ENCODE measurements at regions not wholly inside any gene's neighbourhood (a gene's known extent, or its start where the extent isn't known, plus 50 kb on each side); places are given as distances from the start of the nearest gene placed in this dataset.

DNA sequence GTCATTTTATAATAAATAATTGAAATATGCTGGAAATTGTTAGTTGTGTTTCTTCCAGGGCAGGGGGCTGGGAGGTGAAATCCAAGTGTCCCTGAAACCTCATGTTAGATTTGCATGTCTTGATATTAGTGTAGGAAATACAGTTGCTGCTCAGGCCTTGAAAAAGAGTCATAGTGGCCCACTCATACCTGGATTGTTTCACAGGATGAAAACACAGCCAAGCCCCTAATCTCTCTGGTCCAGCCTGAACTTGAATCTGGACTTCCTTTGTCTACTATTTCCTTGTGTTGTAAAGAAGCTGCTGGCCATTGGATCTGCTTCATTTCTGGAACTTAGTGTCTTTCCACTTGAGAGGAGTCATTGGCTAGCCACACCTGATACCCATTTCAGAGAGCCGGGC is 108.8 kb upstream of the JARID2 start:
- no peak for TF ChIP-seq EZH2 (IDR thresholded peaks at IDR 0.05; ENCODE audit: insufficient read depth, poor library complexity, severe bottlenecking)
- no peak for TF ChIP-seq EZH2phosphoT487 (IDR thresholded peaks at IDR 0.05; ENCODE audit: insufficient read depth, low read depth)

Measured in GM23248 (cell line).